ENCODE measurements at regions not wholly inside any gene's neighbourhood (a gene's known extent, or its start where the extent isn't known, plus 50 kb on each side); places are given as distances from the start of the nearest gene placed in this dataset.

DNA sequence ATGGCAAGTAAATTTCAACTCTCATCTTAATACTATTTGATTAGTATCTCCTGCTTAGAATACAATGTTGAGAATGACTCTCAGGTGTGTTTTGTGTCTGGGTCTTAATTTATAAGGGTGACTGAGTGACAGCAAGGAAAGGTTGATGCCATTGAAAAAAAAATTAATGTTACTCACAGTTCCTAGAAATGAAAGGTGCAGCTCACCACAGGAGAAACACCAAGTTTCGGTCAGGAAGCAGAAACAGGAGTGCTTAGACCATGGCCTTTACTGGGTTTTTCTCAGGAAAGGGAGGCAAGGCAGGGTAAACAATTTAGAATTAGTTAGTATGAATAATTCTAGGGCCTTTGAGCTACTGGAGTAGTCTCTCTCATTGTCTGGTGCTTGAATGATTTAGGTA is 159.2 kb upstream of the C9orf72 start:
- H3K4me3 ChIP-seq (ENCODE audit: low read depth in 2 of 2, low read length in 2 of 2) = no peak overlapping the region
- no peak for DNase-seq (ENCODE audit: low read depth, low spot score)
- H3K27me3 ChIP-seq (ENCODE audit: control insufficient read depth, insufficient read depth, low read length) = no peaks in the 10 kb centered on the region
- no peak overlapping the region for H3K27ac ChIP-seq (ENCODE audit: low read length)
- H3K36me3 ChIP-seq (ENCODE audit: control insufficient read depth, insufficient read depth, low read length) = no peaks in the 10 kb centered on the region
- ChIA-PET POLR2A (no interaction called here), CTCF (no interaction called here)
- TF ChIP-seq, protein P1, sequence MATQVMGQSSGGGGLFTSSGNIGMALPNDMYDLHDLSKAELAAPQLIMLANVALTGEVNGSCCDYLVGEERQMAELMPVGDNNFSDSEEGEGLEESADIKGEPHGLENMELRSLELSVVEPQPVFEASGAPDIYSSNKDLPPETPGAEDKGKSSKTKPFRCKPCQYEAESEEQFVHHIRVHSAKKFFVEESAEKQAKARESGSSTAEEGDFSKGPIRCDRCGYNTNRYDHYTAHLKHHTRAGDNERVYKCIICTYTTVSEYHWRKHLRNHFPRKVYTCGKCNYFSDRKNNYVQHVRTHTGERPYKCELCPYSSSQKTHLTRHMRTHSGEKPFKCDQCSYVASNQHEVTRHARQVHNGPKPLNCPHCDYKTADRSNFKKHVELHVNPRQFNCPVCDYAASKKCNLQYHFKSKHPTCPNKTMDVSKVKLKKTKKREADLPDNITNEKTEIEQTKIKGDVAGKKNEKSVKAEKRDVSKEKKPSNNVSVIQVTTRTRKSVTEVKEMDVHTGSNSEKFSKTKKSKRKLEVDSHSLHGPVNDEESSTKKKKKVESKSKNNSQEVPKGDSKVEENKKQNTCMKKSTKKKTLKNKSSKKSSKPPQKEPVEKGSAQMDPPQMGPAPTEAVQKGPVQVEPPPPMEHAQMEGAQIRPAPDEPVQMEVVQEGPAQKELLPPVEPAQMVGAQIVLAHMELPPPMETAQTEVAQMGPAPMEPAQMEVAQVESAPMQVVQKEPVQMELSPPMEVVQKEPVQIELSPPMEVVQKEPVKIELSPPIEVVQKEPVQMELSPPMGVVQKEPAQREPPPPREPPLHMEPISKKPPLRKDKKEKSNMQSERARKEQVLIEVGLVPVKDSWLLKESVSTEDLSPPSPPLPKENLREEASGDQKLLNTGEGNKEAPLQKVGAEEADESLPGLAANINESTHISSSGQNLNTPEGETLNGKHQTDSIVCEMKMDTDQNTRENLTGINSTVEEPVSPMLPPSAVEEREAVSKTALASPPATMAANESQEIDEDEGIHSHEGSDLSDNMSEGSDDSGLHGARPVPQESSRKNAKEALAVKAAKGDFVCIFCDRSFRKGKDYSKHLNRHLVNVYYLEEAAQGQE (IDR thresholded peaks at IDR 0.05; ENCODE audit: insufficient read depth in 1 of 2, low read depth in 2 of 2, low read length in 1 of 2) = no peak
- no TSS peak for BruUV-seq (replicated peaks)
- ATAC-seq = no peak
- no peaks in the 10 kb centered on the region for H3K4me1 ChIP-seq (ENCODE audit: control insufficient read depth, insufficient read depth, low read length)
- in situ Hi-C loops (cut with HindIII; ENCODE audit: low pct_unique_long_range_greater_than_20kb, low sequenced_read_pairs) = no loop called here
- intact Hi-C loops (cut with micrococcal nuclease; ENCODE audit: unreplicated experiment) = no loop called here
- H3K9me3 ChIP-seq (ENCODE audit: control insufficient read depth, insufficient read depth, low read depth, low read length) = no peaks in the 10 kb centered on the region

DNA sequence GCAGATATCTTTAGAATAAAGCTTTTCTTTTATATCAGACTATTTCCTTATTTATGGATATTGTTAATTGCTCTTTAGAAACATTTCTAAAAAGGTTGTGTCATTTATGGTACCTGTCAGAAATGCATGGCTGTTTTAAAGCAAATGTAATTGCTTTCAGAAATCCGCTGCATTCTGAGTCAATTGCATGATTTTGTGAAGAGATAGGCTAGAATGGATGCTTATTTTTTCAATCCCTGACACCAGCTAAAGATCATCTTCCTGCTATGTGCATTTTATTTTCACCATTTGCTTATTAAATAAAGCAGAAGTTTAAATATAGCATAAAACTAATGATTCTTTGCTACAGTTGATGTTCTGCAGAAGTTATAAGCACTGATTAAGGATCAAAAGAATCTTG is 170.2 kb upstream of the C9orf72 start:
- H3K27ac ChIP-seq (ENCODE audit: low read length) = no peak overlapping the region
- POLR2A ChIA-PET = no interaction called here
- H3K4me3 ChIP-seq (ENCODE audit: low read depth in 2 of 2, low read length in 2 of 2) = no peak overlapping the region
- intact Hi-C loops (cut with micrococcal nuclease; ENCODE audit: unreplicated experiment) (no loop called here), in situ Hi-C loops (cut with HindIII; ENCODE audit: low pct_unique_long_range_greater_than_20kb, low sequenced_read_pairs) (no loop called here)
- CTCF ChIA-PET = no interaction called here
- BruUV-seq (replicated peaks) = no TSS peak
- TF ChIP-seq POLR2AphosphoS5 (IDR thresholded peaks at IDR 0.05; ENCODE audit: low read depth, low read length) = no peak
- TF ChIP-seq SIN3A (IDR thresholded peaks at IDR 0.05; ENCODE audit: borderline replicate concordance, insufficient read depth, low read depth, low read length) = no peak
- no peak for TF ChIP-seq TCF7L2 (IDR thresholded peaks at IDR 0.05; ENCODE audit: low read depth, low read length)
- TF ChIP-seq, protein P2, sequence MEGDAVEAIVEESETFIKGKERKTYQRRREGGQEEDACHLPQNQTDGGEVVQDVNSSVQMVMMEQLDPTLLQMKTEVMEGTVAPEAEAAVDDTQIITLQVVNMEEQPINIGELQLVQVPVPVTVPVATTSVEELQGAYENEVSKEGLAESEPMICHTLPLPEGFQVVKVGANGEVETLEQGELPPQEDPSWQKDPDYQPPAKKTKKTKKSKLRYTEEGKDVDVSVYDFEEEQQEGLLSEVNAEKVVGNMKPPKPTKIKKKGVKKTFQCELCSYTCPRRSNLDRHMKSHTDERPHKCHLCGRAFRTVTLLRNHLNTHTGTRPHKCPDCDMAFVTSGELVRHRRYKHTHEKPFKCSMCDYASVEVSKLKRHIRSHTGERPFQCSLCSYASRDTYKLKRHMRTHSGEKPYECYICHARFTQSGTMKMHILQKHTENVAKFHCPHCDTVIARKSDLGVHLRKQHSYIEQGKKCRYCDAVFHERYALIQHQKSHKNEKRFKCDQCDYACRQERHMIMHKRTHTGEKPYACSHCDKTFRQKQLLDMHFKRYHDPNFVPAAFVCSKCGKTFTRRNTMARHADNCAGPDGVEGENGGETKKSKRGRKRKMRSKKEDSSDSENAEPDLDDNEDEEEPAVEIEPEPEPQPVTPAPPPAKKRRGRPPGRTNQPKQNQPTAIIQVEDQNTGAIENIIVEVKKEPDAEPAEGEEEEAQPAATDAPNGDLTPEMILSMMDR (IDR thresholded peaks at IDR 0.05) = no peak
- TF ChIP-seq, protein P1 (IDR thresholded peaks at IDR 0.05; ENCODE audit: insufficient read depth in 1 of 2, low read depth in 2 of 2, low read length in 1 of 2) = no peak
- no peak for ATAC-seq
- H3K36me3 ChIP-seq (ENCODE audit: control insufficient read depth, insufficient read depth, low read length) = no peaks in the 10 kb centered on the region
- no peaks in the 10 kb centered on the region for H3K9me3 ChIP-seq (ENCODE audit: control insufficient read depth, insufficient read depth, low read depth, low read length)
- DNase-seq (ENCODE audit: low read depth, low spot score) = no peak
- H3K27me3 ChIP-seq (ENCODE audit: control insufficient read depth, insufficient read depth, low read length) = no peaks in the 10 kb centered on the region
- H3K4me1 ChIP-seq (ENCODE audit: control insufficient read depth, insufficient read depth, low read length) = no peaks in the 10 kb centered on the region
